ENCODE measurements at regions not wholly inside any gene's neighbourhood (a gene's known extent, or its start where the extent isn't known, plus 50 kb on each side); places are given as distances from the start of the nearest gene placed in this dataset.

DNA sequence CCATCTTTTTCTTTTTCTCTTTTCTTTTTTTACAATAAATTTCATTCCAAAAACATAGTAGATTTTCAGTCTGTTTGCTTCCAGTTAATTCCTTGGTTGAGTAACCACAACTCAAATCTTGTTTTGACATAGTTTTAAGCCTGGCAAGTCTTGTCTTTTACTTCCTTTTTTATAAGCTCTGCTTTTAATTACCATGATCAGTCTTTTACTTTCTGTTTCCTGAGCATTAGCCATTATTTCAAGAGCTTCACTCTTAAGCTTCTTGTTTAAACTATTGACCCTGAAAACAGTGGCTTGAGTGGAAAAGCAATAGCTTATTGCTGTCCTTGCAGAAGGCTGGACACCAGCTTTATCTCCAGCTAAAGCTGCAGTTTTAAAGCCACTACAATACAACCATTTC, 1363.3 kb downstream of the MAT2B start:
- H3K4me3 ChIP-seq (ENCODE audit: low read depth, low read length): no peak overlapping the region
- TF ChIP-seq, protein P1, sequence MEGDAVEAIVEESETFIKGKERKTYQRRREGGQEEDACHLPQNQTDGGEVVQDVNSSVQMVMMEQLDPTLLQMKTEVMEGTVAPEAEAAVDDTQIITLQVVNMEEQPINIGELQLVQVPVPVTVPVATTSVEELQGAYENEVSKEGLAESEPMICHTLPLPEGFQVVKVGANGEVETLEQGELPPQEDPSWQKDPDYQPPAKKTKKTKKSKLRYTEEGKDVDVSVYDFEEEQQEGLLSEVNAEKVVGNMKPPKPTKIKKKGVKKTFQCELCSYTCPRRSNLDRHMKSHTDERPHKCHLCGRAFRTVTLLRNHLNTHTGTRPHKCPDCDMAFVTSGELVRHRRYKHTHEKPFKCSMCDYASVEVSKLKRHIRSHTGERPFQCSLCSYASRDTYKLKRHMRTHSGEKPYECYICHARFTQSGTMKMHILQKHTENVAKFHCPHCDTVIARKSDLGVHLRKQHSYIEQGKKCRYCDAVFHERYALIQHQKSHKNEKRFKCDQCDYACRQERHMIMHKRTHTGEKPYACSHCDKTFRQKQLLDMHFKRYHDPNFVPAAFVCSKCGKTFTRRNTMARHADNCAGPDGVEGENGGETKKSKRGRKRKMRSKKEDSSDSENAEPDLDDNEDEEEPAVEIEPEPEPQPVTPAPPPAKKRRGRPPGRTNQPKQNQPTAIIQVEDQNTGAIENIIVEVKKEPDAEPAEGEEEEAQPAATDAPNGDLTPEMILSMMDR (IDR thresholded peaks at IDR 0.05; ENCODE audit: insufficient read depth, low read length, poor library complexity, severe bottlenecking): no peak

DNA sequence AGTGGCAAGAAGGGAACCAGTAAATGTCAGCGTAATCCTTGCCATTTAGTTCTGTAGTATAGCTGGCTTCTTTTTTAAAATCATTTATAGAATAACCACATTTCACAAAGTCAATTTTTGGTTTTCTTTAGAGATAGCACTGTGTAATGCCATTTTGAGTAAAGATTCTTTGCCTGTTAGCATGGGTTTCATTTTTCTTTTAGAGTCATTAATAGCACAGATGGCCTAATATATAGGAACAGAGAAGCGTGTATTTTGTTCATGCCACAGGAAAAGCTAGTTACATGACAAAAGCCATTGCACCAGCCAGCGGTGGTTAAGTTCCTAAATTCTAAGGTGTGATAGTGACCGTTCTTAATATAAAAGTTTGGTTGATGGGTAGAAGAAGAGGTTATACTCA, 1363.9 kb downstream of the MAT2B start:
- no peak for DNase-seq (ENCODE audit: low read depth)
- TF ChIP-seq, protein P1 (IDR thresholded peaks at IDR 0.05; ENCODE audit: insufficient read depth, low read length, poor library complexity, severe bottlenecking): no peak
- H3K36me3 ChIP-seq (ENCODE audit: control insufficient read depth, insufficient read depth, low read length): no peaks in the 10 kb centered on the region

More for the DNA sequence above, 1363.3 kb downstream of the MAT2B start:
- DNase-seq (ENCODE audit: low read depth): no peak
- H3K36me3 ChIP-seq (ENCODE audit: control insufficient read depth, insufficient read depth, low read length): no peaks in the 10 kb centered on the region
- H3K27me3 ChIP-seq (ENCODE audit: control insufficient read depth, insufficient read depth, low read length): no peaks in the 10 kb centered on the region

DNA sequence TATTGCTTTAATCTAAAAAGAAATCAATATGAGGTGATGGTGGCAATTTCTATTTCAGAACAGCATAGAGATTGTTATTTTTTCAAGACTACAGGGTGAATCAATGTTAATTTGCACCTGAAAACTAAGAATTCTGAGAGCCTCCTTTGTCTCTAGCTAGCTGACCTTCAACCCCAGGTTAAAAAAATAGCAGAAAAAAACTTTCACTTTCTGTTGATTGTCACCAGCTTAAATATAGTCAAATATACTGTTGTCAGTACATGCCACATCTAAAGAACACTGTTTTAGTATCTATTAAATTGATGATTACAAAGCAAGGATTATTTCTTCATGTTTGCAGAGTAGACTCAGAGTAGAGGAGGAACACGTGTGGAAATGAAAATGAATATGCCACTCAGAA, 1371.4 kb downstream of the MAT2B start:
- no peak for DNase-seq (ENCODE audit: low read depth)
- Histone ChIP-seq H3K4me3 (ENCODE audit: low read depth, low read length) (no peak overlapping the region), H3K36me3 (ENCODE audit: control insufficient read depth, insufficient read depth, low read length) (no peaks in the 10 kb centered on the region), H3K27me3 (ENCODE audit: control insufficient read depth, insufficient read depth, low read length) (no peaks in the 10 kb centered on the region)
- TF ChIP-seq, protein P1 (IDR thresholded peaks at IDR 0.05; ENCODE audit: insufficient read depth, low read length, poor library complexity, severe bottlenecking): no peak

More for the DNA sequence above, 1363.9 kb downstream of the MAT2B start:
- no peaks in the 10 kb centered on the region for H3K27me3 ChIP-seq (ENCODE audit: control insufficient read depth, insufficient read depth, low read length)
- H3K4me3 ChIP-seq (ENCODE audit: low read depth, low read length): no peak overlapping the region

DNA sequence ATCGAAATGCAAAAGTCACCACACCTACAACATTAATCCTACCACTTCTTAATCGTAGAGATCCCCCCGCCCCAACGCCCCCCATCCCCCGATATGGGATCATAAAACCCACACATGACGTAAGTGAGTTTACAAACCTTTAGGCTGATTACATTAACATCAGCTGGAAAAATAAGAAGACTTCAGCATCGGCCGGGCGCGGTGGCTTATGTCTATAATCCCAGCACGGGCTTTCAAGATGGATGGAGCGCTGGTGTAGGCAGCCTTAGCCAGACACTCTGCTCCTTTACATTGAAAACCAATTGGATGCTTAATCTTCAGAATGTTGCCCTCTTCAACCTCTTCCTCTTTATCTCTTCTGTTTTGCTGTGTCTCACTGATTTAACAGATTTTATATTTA, 1376.0 kb downstream of the MAT2B start:
- TF ChIP-seq, protein P1 (IDR thresholded peaks at IDR 0.05; ENCODE audit: insufficient read depth, low read length, poor library complexity, severe bottlenecking): no peak
- H3K36me3 ChIP-seq (ENCODE audit: control insufficient read depth, insufficient read depth, low read length): no peaks in the 10 kb centered on the region
- no peaks in the 10 kb centered on the region for H3K27me3 ChIP-seq (ENCODE audit: control insufficient read depth, insufficient read depth, low read length)
- DNase-seq (ENCODE audit: low read depth): no peak
- no peak overlapping the region for H3K4me3 ChIP-seq (ENCODE audit: low read depth, low read length)

DNA sequence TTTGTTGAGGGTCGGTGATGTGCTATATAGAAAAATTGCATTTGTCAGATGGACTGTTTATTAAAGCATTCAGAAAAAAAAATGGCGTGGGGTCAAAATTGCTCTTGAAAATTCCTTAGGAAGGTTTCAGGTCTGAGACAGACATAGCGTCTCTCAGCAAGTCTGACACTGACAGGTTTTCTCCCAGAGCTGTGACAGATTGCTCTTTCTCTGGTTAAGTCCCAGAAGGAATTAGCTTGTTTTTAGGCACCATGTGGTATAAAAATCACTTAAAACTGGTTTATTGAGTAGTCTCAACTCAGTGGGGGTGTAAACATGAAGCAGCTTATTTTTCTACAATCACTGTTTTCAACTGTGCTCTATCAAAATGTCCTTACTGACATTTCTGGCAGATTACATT, 1379.8 kb downstream of the MAT2B start:
- no peak for DNase-seq (ENCODE audit: low read depth)
- TF ChIP-seq, protein P1 (IDR thresholded peaks at IDR 0.05; ENCODE audit: insufficient read depth, low read length, poor library complexity, severe bottlenecking): no peak
- Histone ChIP-seq H3K36me3 (ENCODE audit: control insufficient read depth, insufficient read depth, low read length) (no peaks in the 10 kb centered on the region), H3K4me3 (ENCODE audit: low read depth, low read length) (no peak overlapping the region), H3K27me3 (ENCODE audit: control insufficient read depth, insufficient read depth, low read length) (no peaks in the 10 kb centered on the region)

DNA sequence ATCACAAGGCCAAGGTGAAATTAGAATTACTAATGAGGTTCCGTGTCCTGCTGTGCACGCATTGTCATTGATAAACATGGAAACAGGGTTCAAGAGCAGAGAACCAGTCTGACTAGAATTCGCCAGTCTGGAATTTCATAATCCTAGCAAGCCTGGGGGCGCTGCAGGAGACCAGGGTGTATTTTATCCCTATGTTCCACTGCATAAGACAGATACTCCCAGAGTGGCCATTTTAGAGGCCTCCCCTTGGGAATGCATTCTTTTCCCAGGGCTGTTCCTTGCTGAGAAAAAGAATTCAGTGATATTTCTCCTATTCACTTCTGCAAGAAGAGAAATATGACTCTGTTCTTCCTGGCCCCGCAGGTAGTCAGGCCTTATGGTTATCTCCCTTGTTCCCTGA, 1387.7 kb downstream of the MAT2B start:
- TF ChIP-seq, protein P1 (IDR thresholded peaks at IDR 0.05; ENCODE audit: insufficient read depth, low read length, poor library complexity, severe bottlenecking): no peak
- no peaks in the 10 kb centered on the region for H3K36me3 ChIP-seq (ENCODE audit: control insufficient read depth, insufficient read depth, low read length)
- H3K4me3 ChIP-seq (ENCODE audit: low read depth, low read length): no peak overlapping the region
- no peaks in the 10 kb centered on the region for H3K27me3 ChIP-seq (ENCODE audit: control insufficient read depth, insufficient read depth, low read length)
- no peak for DNase-seq (ENCODE audit: low read depth)

Measured in kidney epithelial cell (primary cell).